Stimulated activated CD8-positive, alpha-beta memory T cell treated with anti-CD3 and anti-CD28 coated beads, Interleukin-15, amount 100 ng/mL, for 48 hours (primary cell): ENCODE measurements at regions not wholly inside any gene's neighbourhood (a gene's known extent, or its start where the extent isn't known, plus 50 kb on each side); places are given as distances from the start of the nearest gene placed in this dataset.
"Not testable (repeated sequence)": the region's sequence is repeated elsewhere in the genome, so short reads cannot be mapped to it uniquely, and the experiment has no call there.

Experiments used
- DNase-seq, 2 donors: peaks; one replicate each; pipeline ENCODE4 v3.0.0-alpha.2; 2020; ENCODE audit warnings: low read depth in 2 of 2

DNA sequence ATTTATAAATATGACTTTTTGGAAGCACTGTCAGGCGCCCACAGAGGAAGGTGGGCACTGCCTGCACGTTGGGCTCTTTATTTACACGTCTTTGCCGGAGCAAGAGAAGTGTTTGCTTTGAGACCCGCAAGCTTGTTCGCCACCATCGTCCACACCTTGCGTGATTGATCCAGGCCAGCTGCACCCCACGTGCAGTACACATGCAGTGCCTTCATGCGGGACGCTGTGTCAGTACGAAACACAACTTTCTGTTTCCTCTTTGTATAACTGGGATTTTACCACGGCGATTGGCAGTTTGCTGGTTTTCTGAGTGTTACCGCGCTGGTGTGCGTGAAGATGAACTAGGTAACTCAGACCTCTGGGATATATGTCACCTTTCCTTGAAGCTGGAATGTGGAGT, 571.0 kb upstream of the SALL3 start:
- no peak for DNase-seq

- no peak for DNase-seq
These were observed 569.4 kb upstream of the SALL3 start for GRCh38 chr18:78410094-78410786.

- no peak for DNase-seq
These were observed 568.1 kb upstream of the SALL3 start for GRCh38 chr18:78411539-78411938.

DNA sequence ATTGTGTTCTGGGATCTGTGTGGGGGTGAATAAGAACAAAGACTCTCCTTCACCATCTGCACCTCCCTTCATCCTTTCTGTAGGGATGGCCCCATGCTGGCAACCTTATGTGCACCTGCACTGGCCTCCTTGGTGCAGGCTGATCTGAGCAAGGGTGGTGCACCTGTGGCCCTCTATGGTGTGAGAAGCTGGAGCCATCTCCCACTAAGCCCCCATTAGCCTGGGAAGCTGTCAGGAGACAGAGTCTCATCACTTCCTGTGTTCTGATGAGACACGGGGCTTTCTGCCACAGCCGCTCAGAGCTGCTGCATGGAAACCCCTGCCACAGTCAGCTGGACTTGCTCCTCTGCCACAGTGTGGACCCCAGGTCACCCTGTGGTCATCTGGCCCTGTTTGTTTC, 565.3 kb upstream of the SALL3 start:
- DNase-seq, result no peak

DNA sequence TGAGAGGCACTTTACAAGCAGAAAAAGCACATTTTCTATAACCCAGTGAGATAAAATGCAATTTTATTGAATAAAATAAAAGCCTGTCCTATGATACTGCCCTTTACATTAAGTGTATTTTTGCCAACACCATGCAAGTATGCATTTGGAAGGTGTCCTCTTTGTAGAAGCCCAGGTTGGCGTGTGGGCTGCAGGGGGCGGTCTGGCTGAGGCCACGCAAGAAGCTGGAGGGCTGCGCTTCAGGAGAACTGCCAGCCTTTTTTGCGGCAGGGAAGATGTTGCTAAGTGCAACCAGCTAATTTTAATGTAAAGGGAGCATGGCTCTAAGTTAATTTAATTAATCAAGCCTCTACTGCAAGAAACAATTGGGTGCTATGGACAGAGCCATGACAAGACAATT, 562.8 kb upstream of the SALL3 start:
- DNase-seq, result no peak

GRCh38 chr18:78418379-78418778, 561.2 kb upstream of the SALL3 start:
- DNase-seq, result no peak

DNA sequence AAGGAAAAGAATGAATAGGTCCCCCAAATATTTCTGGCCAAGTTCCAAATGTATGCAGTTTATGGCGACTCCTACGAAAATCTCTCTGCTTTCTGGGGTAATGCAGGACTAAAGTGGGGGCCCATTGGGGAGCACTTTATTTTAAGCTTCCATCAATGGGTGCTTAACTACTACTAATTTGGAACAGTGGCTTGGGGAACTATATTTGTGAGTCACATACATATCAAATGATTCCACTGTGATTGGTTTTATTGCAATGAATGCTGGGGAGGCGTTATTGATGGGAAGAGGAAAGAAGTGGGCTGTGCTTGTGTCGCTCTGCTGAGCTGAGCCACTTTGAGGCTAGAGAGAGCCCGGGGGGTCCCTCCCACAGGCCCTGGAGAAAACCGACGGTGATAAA, 560.4 kb upstream of the SALL3 start:
- DNase-seq, result no peak

- DNase-seq, result no peak
These were observed 559.5 kb upstream of the SALL3 start for GRCh38 chr18:78420116-78420515.

DNA sequence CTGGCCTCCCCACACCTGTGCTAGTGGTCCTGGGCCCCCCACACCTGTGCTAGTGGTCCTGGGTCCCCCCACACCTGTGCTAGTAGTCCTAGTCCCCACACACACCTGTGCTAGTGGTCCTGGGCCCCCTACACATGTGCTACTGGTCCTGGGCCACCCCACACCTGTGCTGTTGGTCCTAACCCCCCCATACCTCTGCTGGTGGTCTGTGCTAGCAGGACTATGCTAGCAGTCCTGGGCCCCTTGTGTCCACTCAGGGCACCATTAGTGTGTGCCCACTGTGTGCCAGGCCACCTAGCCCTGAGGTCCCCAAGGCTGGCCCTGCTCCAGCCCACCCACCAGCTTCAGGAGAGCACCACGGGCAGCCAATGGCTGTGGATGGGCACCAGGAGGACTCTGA, 558.2 kb upstream of the SALL3 start:
- no peak for DNase-seq

DNA sequence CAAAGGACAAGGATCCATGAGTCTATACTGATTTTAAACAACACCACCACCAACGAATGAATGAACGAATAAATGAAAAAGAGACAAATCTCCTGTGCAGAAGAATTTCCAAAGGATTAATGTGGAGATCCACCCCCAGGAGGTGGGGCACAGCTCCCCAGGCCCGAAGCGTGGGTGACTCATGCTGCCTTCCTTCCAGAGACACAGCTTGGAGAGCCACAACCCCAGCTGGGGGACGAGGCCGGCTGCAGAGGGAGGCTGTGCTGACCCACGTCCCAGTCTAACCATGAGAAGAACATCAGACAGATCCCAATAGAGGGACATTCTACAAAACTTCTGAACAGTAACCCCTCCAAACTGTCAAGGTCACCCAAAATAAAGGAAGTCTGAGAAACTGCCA, 557.3 kb upstream of the SALL3 start:
- no peak for DNase-seq

DNA sequence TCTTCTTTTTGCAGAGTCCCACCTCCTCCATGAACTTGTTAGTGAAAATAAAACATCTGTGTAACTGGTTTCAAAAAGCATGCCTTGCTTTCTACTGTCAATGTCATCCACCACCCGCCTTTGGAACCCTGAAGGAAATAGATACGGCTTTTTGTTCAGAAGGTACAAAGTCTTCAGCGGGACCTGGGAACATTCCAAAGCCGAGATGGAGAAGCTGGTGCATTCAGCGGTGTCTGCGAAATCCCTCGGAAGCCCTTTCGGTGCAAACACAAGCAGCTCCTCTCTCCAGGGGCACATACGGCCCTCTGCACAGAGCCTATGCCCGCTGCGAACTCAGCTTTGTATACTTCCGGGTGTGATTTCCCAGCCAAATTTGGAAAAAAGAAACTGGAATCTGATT, 555.8 kb upstream of the SALL3 start:
- no peak for DNase-seq

DNA sequence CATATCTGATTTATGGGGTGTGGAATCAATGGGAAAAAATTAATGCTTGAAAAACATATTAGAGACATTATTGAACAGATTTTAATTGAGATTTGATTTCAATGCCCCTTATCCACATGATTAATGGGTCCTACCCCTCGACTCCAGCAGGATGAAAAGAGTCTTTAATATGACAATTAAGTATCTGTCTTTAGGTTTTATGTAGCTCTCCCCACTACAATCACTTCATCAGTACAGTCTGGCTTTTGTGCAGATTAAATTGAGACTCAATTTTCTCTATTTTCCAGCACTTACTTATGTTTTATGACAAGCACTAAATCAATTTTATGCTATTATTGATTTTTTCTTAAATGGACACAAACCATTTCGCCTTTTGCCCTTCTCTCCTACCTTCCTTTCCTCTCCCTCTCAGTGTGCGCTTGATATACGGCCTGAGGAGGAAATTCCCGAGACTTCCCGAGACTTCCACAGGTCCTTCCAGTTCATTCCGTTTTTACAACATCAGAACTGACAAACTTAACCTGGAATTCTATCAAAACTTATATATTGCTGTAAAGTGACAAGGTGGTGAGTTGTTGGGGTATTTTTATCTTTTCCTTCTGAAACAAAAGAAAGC, 555.1 kb upstream of the SALL3 start:
- no peak for DNase-seq

GRCh38 chr18:78425019-78425412, 554.6 kb upstream of the SALL3 start:
- no peak for DNase-seq

GRCh38 chr18:78427081-78427480, 552.5 kb upstream of the SALL3 start:
- no peak for DNase-seq

DNA sequence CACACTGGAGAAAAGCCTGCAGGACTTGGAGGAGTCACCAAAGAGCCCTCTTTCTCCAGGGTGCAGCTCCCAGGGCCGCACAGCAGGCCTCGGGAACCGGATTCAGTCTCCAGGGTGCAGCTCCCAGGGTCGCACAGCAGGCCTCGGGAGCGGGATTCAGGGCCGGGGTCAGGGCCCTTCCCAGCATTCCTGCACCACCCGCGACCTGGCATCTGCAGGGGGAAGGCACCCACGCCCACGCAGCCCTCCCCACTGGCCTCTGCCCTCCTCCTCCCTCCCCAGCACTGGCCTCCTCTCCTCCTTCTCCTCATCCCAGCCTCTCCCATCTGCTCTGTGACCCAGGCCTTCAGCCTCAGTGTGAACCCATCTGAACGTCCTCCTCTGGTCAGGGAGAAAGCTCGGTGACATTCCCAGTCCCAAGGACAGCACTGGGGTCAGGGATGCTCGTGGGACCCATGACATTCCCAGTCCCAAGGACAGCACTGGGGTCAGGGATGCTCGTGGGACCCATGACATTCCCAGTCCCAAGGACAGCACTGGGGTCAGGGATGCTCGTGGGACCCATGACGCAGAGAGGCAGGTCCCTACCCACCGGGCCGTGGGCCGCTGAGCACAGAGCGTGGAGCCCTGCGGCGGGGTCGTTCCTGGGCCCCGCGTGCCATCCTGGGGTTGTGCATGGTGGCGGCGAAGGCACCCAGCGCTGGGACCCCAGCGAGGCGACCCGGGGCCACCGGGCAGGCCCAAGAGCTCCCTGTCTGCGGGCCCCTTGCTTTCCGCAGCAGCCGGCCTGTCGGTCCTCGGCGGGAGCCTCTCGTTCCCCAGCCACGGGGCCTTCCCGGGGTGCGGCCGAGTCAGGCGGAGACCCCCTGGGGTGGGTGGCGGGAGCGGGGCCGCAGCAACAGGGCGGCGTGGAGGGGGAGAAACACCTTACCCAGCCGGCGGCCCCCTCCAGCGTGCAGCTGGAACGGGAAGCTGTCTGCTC, 550.2 kb upstream of the SALL3 start:
- no peak for DNase-seq

DNA sequence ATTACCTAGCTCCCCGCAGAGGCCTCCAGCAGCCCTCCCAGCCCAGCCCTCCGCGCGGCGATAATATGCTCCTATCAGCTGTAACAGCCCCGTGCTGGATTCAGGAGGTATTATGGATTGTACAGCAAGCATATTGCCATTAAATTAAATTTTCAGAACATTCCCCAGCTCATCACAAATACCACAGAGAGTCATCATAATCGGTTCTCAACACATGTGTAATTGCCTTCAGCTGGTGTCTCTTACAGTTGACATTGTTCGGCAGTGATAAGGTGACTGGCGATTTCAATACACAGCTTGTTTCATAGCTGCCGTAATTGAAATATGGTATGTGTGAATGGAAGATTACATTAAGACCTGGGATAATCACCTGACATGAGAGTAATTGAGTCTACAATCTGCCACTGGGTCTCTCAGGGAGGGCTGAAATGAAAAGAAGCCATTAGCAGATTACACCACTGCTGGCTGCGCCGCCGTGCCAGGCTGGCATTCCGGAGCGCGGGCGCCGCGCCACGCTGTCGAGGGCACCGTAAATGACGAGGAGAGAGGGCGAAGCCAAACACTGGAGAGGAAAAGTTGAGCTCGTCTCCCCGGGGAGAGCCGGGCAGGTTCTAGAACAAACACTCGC, 549.4 kb upstream of the SALL3 start:
- no peak for DNase-seq

DNA sequence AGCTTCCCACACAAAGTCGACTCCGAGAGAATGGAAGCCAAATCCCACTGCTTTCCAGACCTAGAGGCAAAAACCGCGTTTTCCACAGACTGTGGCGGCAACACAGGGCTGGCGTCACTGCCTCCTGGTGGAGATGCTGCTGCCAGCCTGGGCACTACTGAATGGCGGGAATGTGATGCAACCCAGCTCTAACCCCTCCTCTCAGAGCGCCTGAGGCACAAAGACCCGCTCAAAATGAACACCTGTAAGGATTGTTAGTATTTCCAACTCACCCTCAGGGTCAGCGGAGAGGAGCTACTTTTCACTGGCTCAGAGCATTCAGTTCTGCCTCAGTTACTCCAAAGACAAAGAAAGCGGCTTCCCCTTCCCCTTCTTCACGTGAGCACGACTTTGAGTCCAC, 548.0 kb upstream of the SALL3 start:
- DNase-seq, result no peak

GRCh38 chr18:78433562-78433961, 546.1 kb upstream of the SALL3 start:
- no peak for DNase-seq

DNA sequence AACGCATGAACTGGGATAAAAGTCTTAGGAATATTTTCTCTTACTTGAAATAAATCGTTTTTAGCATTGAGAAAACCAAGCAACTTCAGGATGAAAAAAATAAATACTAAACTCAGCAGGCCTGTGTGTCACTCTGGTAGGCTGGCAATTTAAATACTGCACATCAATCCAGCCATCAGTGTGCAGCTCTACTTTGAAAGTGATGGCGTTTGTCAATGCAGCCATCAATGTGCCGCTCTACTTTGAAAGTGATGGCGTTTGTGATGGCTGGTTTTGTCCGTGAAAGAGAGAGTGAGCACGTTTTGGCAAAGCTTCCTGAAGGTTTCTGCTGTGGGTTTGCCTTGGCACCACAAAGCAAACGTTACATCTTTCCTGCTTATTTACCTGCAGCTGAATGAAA, 543.5 kb upstream of the SALL3 start:
- DNase-seq, result no peak

- not testable (repeated sequence) for DNase-seq
These were observed 541.4 kb upstream of the SALL3 start for GRCh38 chr18:78438235-78438634.

- DNase-seq, result no peak
These were observed 533.7 kb upstream of the SALL3 start for GRCh38 chr18:78445880-78446279.

DNA sequence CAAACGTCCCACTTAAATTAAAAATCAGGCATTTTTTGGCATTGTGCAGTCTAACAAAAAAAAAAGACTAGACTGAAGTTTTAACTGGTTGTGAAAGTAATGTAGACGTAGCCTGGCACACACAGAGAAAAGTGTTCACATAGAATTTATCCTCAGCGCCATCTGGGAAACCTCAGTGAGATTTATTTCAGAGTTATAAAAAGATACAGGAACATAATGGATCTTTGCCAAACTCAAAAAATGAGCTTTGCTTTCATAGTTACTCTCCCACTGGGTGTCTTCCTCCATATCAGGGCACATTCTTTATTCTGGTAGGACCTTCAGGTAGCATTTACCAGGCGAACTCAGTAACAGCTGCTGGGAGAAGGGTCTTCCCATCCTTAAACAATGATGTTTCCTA, 532.4 kb upstream of the SALL3 start:
- no peak for DNase-seq
